DOHH2 (cell line): ENCODE measurements at regions not wholly inside any gene's neighbourhood (a gene's known extent, or its start where the extent isn't known, plus 50 kb on each side); places are given as distances from the start of the nearest gene placed in this dataset.

Source experiments
- CTCF ChIP-seq: fragments of 200-600 bp; sonication (generic); IDR thresholded peaks from one replicate; pipeline ENCODE4 v1.5.1; 2014; ENCODE audit warnings: antibody characterized with exemption, mild to moderate bottlenecking, low read depth, low read length; ENCODE audit not compliant: poor library complexity, severe bottlenecking
- EZH2phosphoT487 ChIP-seq: fragments of 200-600 bp; sonication (generic); IDR thresholded peaks from 2 replicates; pipeline ENCODE4 v1.6.1; 2017; ENCODE audit warnings: borderline replicate concordance, mild to moderate bottlenecking, antibody characterized with exemption, low read length, moderate library complexity, mixed read lengths

DNA sequence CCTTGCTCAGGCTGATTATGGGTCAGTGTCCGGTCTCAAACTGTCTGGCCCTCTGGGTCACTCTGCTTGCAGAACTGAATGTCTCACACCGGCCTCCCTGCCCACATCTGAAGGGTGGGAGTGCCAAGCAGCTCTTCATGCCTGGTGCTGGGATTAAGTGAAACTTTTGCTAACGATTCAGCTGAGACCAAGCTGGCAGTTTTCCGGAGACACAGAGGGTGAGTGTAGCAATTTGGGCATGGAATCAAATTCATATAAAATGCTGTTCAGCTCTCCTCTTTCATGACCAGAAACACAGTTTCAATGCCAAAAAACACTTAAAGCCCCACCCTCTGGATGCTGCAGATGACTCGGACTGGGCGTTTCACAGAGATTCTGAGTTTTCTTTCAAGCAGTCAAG, 207.5 kb downstream of the NXNL2 start:
- no peak for TF ChIP-seq CTCF
- no peak for TF ChIP-seq EZH2phosphoT487
